SU-DHL-6 (cell line): ENCODE measurements at regions not wholly inside any gene's neighbourhood (a gene's known extent, or its start where the extent isn't known, plus 50 kb on each side); places are given as distances from the start of the nearest gene placed in this dataset.

ENCODE experiments used
- H2AFZ ChIP-seq: fragments of 200-600 bp; sonication (generic); 2 replicates; pipeline ENCODE4 v1.6.1; 2014; ENCODE audit warnings: low read depth, mild to moderate bottlenecking, moderate library complexity, mixed read lengths, antibody characterized with exemption, low read length; ENCODE audit not compliant: severe bottlenecking
- H3F3A ChIP-seq: fragments of 200-600 bp; shearing (Covaris generic); 2 replicates; pipeline ENCODE4 v1.6.0; 2016; ENCODE audit warnings: antibody characterized with exemption, mild to moderate bottlenecking; ENCODE audit not compliant: insufficient read depth
- H3K27ac ChIP-seq: fragments of 200-600 bp; sonication (generic); 2 replicates; pipeline ENCODE4 v1.5.1; 2016; ENCODE audit warnings: low read depth, mild to moderate bottlenecking, low read length, moderate library complexity, mixed read lengths
- H3K27me3 ChIP-seq: fragments of 200-600 bp; sonication (generic), shearing (Covaris generic); 2 replicates; pipeline ENCODE4 v1.6.0; 2014; ENCODE audit warnings: mild to moderate bottlenecking, low read length
- H3K36me3 ChIP-seq: fragments of 200-600 bp; sonication (generic); 2 replicates; pipeline ENCODE4 v1.6.1; 2014; ENCODE audit warnings: mild to moderate bottlenecking, low read length, mixed read lengths
- H3K4me2 ChIP-seq: fragments of 300-600, 200-600 bp; shearing (Covaris generic), sonication (generic); 2 replicates; pipeline ENCODE4 v1.6.0; 2014; ENCODE audit warnings: low read length, low read depth, mild to moderate bottlenecking; ENCODE audit not compliant: poor library complexity, severe bottlenecking
- H3K4me3 ChIP-seq: fragments of 200-600 bp; sonication (generic); 2 replicates; pipeline ENCODE4 v1.5.1; 2014; ENCODE audit warnings: antibody characterized with exemption, low read length, mild to moderate bottlenecking, mixed read lengths; ENCODE audit not compliant: insufficient read depth, poor library complexity, severe bottlenecking
- H3K79me2 ChIP-seq: fragments of 200-600 bp; sonication (generic); 2 replicates; pipeline ENCODE4 v1.6.1; 2014; ENCODE audit warnings: mild to moderate bottlenecking, low read length, moderate library complexity; ENCODE audit not compliant: insufficient read depth
- H3K9ac ChIP-seq: fragments of 200-600 bp; sonication (generic); 2 replicates; pipeline ENCODE4 v1.7.0; 2014; ENCODE audit warnings: mild to moderate bottlenecking, low read length
- H3K9me2 ChIP-seq: fragments of 200-600 bp; sonication (generic); replicated peaks from 2 replicates; pipeline ENCODE4 v1.6.1; 2014; ENCODE audit warnings: low read length; ENCODE audit not compliant: insufficient read depth
- H3K9me3 ChIP-seq: fragments of 200-600 bp; sonication (generic); 2 replicates; pipeline ENCODE4 v1.6.1; 2014; ENCODE audit warnings: low read length, mixed read lengths; ENCODE audit not compliant: insufficient read depth
- H4K20me1 ChIP-seq: fragments of 200-600 bp; sonication (generic); 2 replicates; pipeline ENCODE4 v1.6.1; 2014; ENCODE audit warnings: low read depth, mild to moderate bottlenecking, antibody characterized with exemption, low read length, moderate library complexity, mixed read lengths
- CTCF ChIP-seq: fragments of 200-600 bp; sonication (generic); IDR thresholded peaks from one replicate; pipeline ENCODE4 v1.5.1; 2017; ENCODE audit warnings: antibody characterized with exemption, mild to moderate bottlenecking, low read length, moderate library complexity; ENCODE audit not compliant: insufficient read depth, poor library complexity, severe bottlenecking
- EZH2phosphoT487 ChIP-seq: fragments of 200-600 bp; sonication (generic), shearing (Covaris generic); conservative IDR thresholded peaks from 2 replicates; pipeline ENCODE4 v1.6.1; 2018; ENCODE audit warnings: mild to moderate bottlenecking, antibody characterized with exemption, low read length, moderate library complexity, mixed read lengths

GRCh38 chr10:36703179-36703578 lies 422.2 kb upstream of the ANKRD30A start:
- Histone ChIP-seq H3F3A (no peaks in the 10 kb centered on the region), H4K20me1 (no peaks in the 10 kb centered on the region), H3K27ac (no peak overlapping the region), H3K9me2 (no peaks in the 10 kb centered on the region), H3K9ac (no peak overlapping the region), H3K9me3 (no peaks in the 10 kb centered on the region), H3K4me2 (no peak overlapping the region), H3K79me2 (no peaks in the 10 kb centered on the region), H3K36me3 (no peaks in the 10 kb centered on the region), H2AFZ (no peak overlapping the region), H3K4me3 (no peak overlapping the region), H3K27me3 (no peaks in the 10 kb centered on the region)
- TF ChIP-seq CTCF, result no peak
- no peak for TF ChIP-seq EZH2phosphoT487

DNA sequence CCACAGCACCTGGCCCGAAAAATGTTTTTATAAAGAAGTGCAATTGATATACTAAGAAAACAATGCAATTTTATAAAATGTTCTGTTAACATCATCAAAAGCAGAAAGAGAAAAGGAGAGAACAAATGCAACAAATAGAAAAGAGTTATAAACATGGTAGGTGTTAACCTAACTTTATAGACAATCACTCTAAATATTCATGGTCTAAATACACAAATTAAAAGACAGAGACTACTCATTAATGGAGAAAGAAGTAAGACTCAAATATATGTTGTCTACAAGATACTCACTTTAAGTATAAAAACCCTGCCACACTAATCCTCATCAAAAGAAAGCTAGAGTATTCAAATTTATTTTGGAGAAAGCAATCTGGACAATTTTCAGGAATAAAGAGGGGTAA lies 425.3 kb upstream of the ANKRD30A start:
- no peak overlapping the region for H2AFZ ChIP-seq
- no peaks in the 10 kb centered on the region for H3F3A ChIP-seq
- no peaks in the 10 kb centered on the region for H4K20me1 ChIP-seq
- H3K79me2 ChIP-seq, result no peaks in the 10 kb centered on the region
- TF ChIP-seq EZH2phosphoT487 (no peak), CTCF (no peak)
- H3K4me3 ChIP-seq, result no peak overlapping the region
- H3K4me2 ChIP-seq, result no peak overlapping the region
- no peak overlapping the region for H3K27ac ChIP-seq
- no peaks in the 10 kb centered on the region for H3K27me3 ChIP-seq
- no peaks in the 10 kb centered on the region for H3K9me3 ChIP-seq
- no peak overlapping the region for H3K9ac ChIP-seq
- H3K36me3 ChIP-seq, result no peaks in the 10 kb centered on the region
- no peaks in the 10 kb centered on the region for H3K9me2 ChIP-seq

GRCh38 chr10:36692759-36693158 lies 432.6 kb upstream of the ANKRD30A start:
- TF ChIP-seq EZH2phosphoT487 (no peak), CTCF (no peak)
- no peak overlapping the region for H2AFZ ChIP-seq

GRCh38 chr10:36688717-36689116 lies 436.7 kb upstream of the ANKRD30A start:
- Histone ChIP-seq H3K79me2 (no peaks in the 10 kb centered on the region), H3K9ac (no peak overlapping the region), H3K36me3 (no peaks in the 10 kb centered on the region), H4K20me1 (no peaks in the 10 kb centered on the region), H3K4me2 (no peak overlapping the region), H3K9me3 (no peaks in the 10 kb centered on the region), H3K9me2 (no peaks in the 10 kb centered on the region), H2AFZ (no peak overlapping the region), H3K27ac (no peak overlapping the region), H3F3A (no peaks in the 10 kb centered on the region), H3K4me3 (no peak overlapping the region), H3K27me3 (no peaks in the 10 kb centered on the region)
- TF ChIP-seq CTCF (no peak), EZH2phosphoT487 (no peak)

More at GRCh38 chr10:36692759-36693158, 432.6 kb upstream of the ANKRD30A start:
- Histone ChIP-seq H3K4me3 (no peak overlapping the region), H4K20me1 (no peaks in the 10 kb centered on the region), H3F3A (no peaks in the 10 kb centered on the region), H3K36me3 (no peaks in the 10 kb centered on the region), H3K4me2 (no peak overlapping the region), H3K9me3 (no peaks in the 10 kb centered on the region), H3K27ac (no peak overlapping the region), H3K9me2 (no peaks in the 10 kb centered on the region), H3K27me3 (no peaks in the 10 kb centered on the region), H3K79me2 (no peaks in the 10 kb centered on the region), H3K9ac (no peak overlapping the region)
